GM18951 (cell line): ENCODE measurements at regions not wholly inside any gene's neighbourhood (a gene's known extent, or its start where the extent isn't known, plus 50 kb on each side); places are given as distances from the start of the nearest gene placed in this dataset.

Experiments used
- POLR2A ChIP-seq: IDR thresholded peaks from 4 replicates; pipeline ENCODE4 v1.6.1; 2011; ENCODE audit warnings: mild to moderate bottlenecking; ENCODE audit not compliant: insufficient read length, insufficient read depth; ENCODE audit errors: extremely low read depth
- in situ Hi-C: fragments of 300-500 bp; cut with MboI; formaldehyde crosslinking; loops from one replicate; pipeline ENCODE4 v1.12.0; 2022; ENCODE audit warnings: low sequenced_read_pairs, mixed read lengths, inconsistent platforms; ENCODE audit not compliant: unreplicated experiment

DNA sequence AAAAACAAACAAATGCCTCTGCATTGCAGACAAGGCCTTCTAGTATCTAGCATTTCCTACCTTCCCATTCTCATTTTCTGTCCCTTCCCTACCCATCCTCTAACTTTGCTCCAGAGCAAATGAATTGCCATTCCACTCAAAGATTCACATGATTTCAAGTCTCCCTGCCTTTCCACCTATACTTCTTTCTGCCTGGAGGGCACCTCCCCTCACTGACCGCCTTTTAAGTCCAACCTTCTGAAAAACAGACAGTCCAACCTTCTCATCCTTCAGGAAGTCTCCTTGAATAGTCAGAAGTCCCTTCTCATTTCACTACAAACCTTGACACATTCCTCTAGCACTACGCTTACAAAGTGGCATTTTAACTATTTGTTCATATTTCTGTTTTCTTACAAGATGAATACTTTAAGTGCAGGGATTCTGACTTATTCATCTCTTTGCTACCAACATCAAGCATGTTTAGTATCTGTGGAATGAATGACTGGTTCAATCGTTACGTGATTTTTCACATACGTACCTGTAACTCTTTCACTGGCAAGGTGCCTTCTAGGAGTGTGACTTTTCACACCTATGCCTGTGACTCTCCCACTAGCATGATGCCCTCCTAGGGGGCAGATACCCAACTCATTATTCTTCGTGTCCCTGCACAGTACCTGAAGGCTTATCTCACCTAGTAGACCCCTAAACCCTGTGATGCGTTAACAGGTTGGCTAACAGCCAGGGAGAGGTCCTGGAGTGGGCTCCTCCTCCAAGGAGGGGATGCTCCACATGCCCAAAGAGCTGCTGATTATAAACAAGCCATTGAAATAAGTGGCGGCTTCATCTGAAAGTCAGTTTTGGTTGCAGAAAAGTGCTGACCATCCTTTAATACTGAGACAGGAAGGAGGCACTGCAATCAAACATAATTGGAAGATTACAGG is 356.2 kb downstream of the MYCN start:
- in situ Hi-C loops, result loop anchor here (25.0 kb wide), 1 partner anchor 359 kb away; the partner anchor contains the start of gene MYCN
- TF ChIP-seq POLR2A, result no peak

DNA sequence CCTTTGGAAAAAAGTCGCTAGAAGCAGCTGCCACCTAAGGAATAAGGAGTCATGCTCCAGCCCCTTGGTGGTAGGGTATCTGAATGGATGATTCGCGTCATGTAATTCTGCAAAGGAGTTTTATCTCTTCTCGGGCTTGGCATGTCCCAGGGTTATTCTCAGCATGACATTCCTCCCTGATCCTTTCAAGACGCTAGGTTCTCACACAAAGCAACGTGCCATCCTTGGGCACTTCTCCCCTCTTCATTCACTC is 355.6 kb downstream of the MYCN start:
- no peak for TF ChIP-seq POLR2A
- in situ Hi-C loops, result loop anchor here (25.0 kb wide), 1 partner anchor 359 kb away; the partner anchor contains the start of gene MYCN

DNA sequence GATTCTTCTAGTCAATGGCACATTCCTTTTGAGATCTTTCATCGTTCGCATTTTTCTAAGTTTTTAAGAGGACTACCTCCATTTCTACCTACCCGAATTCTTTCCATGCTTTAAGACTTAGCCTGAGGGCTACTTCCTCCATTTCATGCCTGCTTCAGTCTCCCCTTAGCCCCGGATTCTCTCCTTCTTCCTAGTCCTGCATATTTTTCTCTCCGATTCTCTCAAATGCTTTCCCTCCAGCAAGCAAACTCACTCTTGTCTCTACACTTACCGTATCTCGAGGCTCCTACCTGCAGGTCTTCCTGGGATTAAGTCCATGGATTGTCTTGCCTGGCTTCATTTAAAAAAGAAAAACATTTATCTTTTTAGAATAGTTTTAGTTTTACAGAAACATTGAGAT is 354.4 kb downstream of the MYCN start:
- TF ChIP-seq POLR2A, result no peak
- in situ Hi-C loops, result loop anchor here (25.0 kb wide), 1 partner anchor 357 kb away; the partner anchor contains the start of gene MYCN

DNA sequence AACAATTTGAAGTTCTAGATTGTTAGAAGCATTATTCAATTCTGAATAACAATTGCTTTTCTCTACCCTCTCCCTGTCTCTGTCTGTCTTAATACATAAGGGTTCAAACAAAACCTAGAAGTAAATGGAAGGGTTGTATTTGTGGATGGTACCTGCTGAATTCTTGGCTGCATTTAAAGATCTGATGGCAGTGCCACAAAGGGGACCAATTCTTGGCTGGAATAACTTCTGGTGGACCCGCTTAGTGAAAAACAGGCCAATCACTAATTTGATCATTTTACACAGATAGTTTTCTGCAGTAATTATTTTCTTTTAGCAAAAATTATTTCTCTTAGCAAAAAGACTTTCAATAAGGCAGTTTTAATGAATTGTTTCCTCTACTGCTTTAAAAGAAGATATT is 353.5 kb downstream of the MYCN start:
- in situ Hi-C loops, result loop anchor here (25.0 kb wide), 1 partner anchor 357 kb away; the partner anchor contains the start of gene MYCN
- no peak for TF ChIP-seq POLR2A

DNA sequence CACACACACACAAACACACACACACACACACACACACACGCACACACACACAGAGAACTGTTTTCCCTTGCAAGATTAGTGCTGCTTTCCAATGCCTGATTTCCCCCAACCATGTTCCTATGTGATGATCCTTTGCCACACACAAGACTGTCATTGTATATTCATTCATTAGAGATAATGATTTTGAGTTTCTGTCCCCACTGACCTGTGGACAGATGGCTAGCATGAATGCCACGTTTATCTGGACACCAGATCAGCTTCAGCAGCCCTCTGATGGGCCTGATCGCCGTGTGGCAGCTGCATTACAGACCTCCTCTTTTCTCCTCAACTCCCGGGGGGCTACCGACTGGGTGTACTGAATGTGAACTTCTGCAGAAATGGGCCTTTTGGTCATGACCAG is 353.0 kb downstream of the MYCN start:
- in situ Hi-C loops, result loop anchor here (25.0 kb wide), 1 partner anchor 356 kb away; the partner anchor contains the start of gene MYCN
- TF ChIP-seq POLR2A, result no peak

DNA sequence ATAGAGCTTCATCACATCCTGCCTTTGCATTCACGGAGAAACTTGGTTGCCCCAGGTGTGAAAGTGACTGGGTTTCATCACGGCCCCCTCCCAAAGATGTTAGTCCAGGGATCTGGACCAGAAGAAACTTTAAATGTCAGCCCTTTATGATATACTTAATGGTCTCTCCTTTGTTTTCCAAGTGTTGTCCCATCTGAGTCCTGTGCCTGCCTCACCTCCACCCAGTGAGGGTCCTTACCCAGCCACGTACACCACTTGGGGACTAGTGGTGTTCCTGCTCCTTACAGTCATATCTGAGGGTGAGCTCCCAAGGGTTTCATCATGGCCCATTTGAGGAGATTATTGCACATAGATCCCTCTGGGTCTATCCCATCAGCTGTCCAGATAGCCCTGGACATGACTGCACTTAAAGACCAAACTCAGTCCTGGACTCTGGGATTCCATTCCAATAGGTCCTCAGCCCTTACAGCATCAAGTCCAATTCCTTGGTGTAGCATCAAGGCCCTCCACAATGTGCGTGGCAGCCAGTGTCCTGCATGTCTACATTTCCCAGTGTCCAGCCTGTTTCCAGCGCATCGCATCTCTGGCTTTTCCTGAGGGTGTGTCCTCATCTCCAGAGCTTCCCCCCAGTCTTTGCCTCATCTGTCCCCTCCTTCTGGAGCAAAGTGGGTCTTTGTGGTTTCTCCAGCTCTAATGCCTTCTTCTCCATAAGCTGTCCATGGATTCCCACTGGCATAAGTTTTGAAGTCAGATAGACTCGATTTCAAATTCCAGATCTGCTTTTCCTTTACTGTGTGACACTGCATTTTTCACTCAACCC is 351.6 kb downstream of the MYCN start:
- in situ Hi-C loops, result loop anchor here (25.0 kb wide), 1 partner anchor 355 kb away; the partner anchor contains the start of gene MYCN
- TF ChIP-seq POLR2A, result no peak

DNA sequence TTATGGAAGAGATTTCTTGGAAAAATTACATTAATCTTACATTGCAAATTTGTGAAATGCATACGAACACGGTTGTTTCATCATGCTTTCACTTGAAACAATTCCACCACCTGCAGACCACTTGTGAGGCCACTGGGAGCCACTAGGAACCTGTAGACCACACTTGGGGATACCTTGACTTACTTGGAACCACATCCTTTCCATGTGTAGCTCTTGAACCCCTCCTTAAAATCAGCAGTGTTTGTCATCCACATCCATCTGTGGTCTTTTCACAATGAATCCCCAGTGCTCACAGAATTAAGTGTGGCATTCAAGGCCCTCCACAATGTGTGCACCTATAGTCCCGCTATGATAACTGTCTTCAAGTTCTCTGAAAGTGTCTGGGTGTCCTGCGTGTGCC is 350.9 kb downstream of the MYCN start:
- no peak for TF ChIP-seq POLR2A
- in situ Hi-C loops, result loop anchor here (25.0 kb wide), 1 partner anchor 354 kb away; the partner anchor contains the start of gene MYCN

DNA sequence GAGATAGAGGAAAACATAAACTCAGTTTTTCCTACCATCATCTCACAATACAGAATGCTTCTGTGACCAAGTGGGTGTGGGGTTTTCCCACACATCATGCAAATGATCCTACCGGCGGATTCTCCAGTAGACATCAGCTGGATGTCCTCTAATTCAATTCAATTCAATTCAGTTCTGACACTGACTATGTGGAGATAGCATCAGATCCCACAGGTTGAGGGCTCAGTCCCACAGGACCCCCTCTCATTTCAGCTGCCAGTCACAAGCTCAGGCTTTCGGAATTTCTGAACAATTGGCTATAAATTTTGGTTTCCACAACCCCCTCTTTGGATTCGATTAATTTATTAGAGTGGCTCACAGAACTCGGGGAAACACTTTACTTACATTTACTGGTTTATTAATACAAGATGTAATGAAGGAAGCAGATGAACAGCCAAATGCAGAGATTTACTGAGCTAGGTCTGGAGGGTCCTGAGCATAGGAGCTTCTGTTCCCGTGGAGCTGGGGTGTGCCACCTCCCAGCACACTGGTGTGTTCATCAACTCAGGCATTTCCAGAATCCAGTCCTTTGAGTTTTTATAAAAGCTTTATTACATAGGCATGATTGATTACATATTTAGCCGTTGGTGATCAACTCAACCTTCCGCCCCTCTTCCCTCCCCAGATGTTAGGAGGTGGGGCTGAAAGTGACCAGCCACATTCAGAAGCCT is 350.1 kb downstream of the MYCN start:
- TF ChIP-seq POLR2A, result no peak
- in situ Hi-C loops, result loop anchor here (25.0 kb wide), 1 partner anchor 353 kb away; the partner anchor contains the start of gene MYCN

DNA sequence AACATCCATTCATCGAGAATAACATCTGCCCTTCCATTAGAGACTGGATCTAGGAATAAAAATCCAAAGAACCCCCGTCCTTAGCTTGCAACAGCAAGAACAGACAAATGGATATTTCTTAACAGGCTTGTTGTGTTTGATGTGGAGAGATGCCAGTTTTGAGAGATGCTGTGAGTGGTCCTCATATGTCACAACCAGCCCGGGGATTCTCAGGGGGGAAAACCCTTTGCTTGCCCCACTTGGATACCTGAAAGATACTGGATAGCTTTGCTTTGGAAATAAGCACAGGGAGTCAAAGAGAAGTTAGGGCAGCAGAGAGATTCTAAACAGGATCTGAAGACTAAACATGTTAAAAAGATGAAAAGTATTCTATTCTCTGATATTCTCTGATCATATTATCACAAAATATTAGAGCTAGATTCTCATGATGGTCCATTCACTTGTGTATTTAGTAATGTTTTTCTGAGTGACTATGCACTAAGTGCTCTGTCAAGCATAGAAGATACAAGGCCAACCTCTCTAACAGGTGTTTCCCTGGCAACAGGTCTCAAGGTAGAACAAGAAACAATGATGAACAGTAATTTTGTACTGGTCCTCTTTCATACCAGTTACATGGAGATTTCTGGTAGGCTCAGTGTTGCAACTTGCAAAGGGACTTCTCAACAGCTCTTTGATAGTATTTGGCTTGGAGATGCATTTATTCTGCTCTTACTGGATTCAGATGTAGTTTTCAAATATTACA is 348.2 kb downstream of the MYCN start:
- TF ChIP-seq POLR2A, result no peak
- in situ Hi-C loops, result loop anchor here (25.0 kb wide), 1 partner anchor 351 kb away; the partner anchor contains the start of gene MYCN

DNA sequence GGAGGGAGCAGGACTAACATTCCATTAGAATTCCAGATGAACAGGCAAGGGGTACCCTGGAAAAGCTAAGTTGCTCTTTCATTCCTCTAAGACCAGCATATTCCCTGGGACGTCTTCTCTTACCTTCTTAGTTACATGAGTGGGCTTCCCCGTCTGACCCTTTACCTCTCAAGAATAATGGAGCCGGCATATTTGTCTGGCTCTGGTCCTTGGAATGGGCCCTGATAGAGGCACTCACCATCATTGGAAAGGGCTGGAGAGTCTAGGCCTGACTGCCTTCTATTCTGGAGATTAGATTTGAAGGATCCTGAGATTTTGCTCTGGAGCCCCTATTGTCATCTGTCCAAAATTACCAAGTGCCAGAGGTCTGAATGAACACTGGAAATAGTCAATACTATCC is 347.5 kb downstream of the MYCN start:
- no peak for TF ChIP-seq POLR2A
- in situ Hi-C loops, result loop anchor here (25.0 kb wide), 1 partner anchor 351 kb away; the partner anchor contains the start of gene MYCN

DNA sequence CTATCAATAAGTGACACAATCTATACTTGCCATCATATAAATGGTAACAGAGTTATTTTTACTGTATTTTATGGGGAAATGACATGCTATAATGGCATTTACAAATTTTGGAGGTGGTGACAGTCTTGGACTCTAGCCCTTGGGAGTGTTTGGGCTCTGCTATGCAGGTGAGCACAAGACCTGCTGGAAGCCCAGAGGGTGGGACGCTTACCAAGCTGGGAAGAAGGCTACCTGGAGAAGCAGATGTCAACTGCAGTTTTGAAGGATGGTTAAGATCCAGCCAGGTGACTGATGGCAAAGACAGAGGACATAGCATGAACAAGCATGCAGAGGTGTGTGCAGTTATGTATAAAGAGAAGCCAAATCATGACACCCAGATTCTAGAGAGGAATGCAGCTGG is 346.9 kb downstream of the MYCN start:
- in situ Hi-C loops, result loop anchor here (25.0 kb wide), 1 partner anchor 350 kb away; the partner anchor contains the start of gene MYCN
- no peak for TF ChIP-seq POLR2A
